Naive thymus-derived CD4-positive, alpha-beta T cell (primary cell): ENCODE measurements at regions not wholly inside any gene's neighbourhood (a gene's known extent, or its start where the extent isn't known, plus 50 kb on each side); places are given as distances from the start of the nearest gene placed in this dataset.
"Not testable (repeated sequence)": the region's sequence is repeated elsewhere in the genome, so short reads cannot be mapped to it uniquely, and the experiment has no call there.

Source experiments
- ATAC-seq: fragments of 150-1000 bp; cut with Tn5 transposase; 2 replicates; pipeline ENCODE4 v1.10.0; 2021; ENCODE audit warnings: mild to moderate bottlenecking, moderate library complexity
- CTCF ChIA-PET: fragments of 350-600 bp; sonication (Branson Sonifier 250); formaldehyde crosslinking; loops from one replicate; lab custom pipeline; 2021; ENCODE audit warnings: antibody characterized with exemption; lab: Charles Lee
- POLR2A ChIA-PET: fragments of 350-600 bp; sonication (Branson Sonifier 250); formaldehyde crosslinking; loops from one replicate; lab custom pipeline; 2021; ENCODE audit warnings: antibody characterized with exemption, inconsistent platforms; lab: Charles Lee
- DNase-seq, 9 donors: peaks; one replicate each; pipeline versions ENCODE4 v3.0.0 to v3.0.0-alpha.2; 2020 to 2022; ENCODE audit warnings: mixed read lengths in 1 of 9
- H3K27ac ChIP-seq: one replicate; pipeline ENCODE4 v1.7.0; 2013; ENCODE audit warnings: mild to moderate bottlenecking, low read depth, low read length, moderate library complexity
- H3K27me3 ChIP-seq, 2 donors: one replicate each; pipeline ENCODE4 v1.7.0; 2013; ENCODE audit warnings: low read length in 2 of 2, mild to moderate bottlenecking in 2 of 2, moderate library complexity in 2 of 2; ENCODE audit not compliant: control insufficient read depth in 2 of 2, insufficient read depth in 2 of 2
- H3K36me3 ChIP-seq, 3 experiments: 1 replicate in 2 of 3; 2 replicates in 1 of 3; pipeline ENCODE4 v1.7.0; 2013; ENCODE audit warnings: low read length in 3 of 3, mild to moderate bottlenecking in 3 of 3, moderate library complexity in 1 of 3; ENCODE audit not compliant: insufficient read depth in 3 of 3, control insufficient read depth in 2 of 3
- H3K4me1 ChIP-seq, 2 donors: one replicate each; pipeline ENCODE4 v1.7.0; 2013; ENCODE audit warnings: low read length in 2 of 2, mild to moderate bottlenecking in 2 of 2, moderate library complexity in 1 of 2; ENCODE audit not compliant: control insufficient read depth in 2 of 2, insufficient read depth in 2 of 2
- H3K4me3 ChIP-seq: 2 replicates; pipeline ENCODE4 v1.7.0; 2013; ENCODE audit warnings: mild to moderate bottlenecking, low read length
- H3K9me3 ChIP-seq, 3 experiments: 1 replicate in 2 of 3; 2 replicates in 1 of 3; pipeline ENCODE4 v1.7.0; 2013; ENCODE audit warnings: low read length in 3 of 3; ENCODE audit not compliant: control insufficient read depth in 2 of 3
- H3K27ac Mint-ChIP-seq, 9 donors: one replicate each; pipeline ENCODE4 v1.8.0; 2020 to 2022; ENCODE audit warnings: mixed read lengths in 9 of 9, mild to moderate bottlenecking in 8 of 9, moderate library complexity in 5 of 9, inconsistent platforms in 2 of 9
- H3K27me3 Mint-ChIP-seq, 5 donors: one replicate each; pipeline ENCODE4 v1.8.0; 2021 to 2022; ENCODE audit warnings: mixed read lengths in 5 of 5, mild to moderate bottlenecking in 1 of 5
- H3K36me3 Mint-ChIP-seq, 5 donors: one replicate each; pipeline ENCODE4 v1.8.0; 2020 to 2022; ENCODE audit warnings: mixed read lengths in 5 of 5, mild to moderate bottlenecking in 3 of 5, inconsistent platforms in 1 of 5
- H3K4me1 Mint-ChIP-seq, 7 donors: one replicate each; pipeline ENCODE4 v1.8.0; 2020 to 2022; ENCODE audit warnings: mixed read lengths in 7 of 7, mild to moderate bottlenecking in 3 of 7, inconsistent platforms in 1 of 7
- H3K4me3 Mint-ChIP-seq, 10 donors: one replicate each; pipeline ENCODE4 v1.8.0; 2020 to 2022; ENCODE audit warnings: mild to moderate bottlenecking in 10 of 10, mixed read lengths in 10 of 10, moderate library complexity in 6 of 10, inconsistent platforms in 2 of 10
- H3K9me3 Mint-ChIP-seq, 11 donors: one replicate each; pipeline ENCODE4 v1.8.0; 2020 to 2022; ENCODE audit warnings: mixed read lengths in 11 of 11, mild to moderate bottlenecking in 4 of 11, inconsistent platforms in 1 of 11, moderate library complexity in 1 of 11
- intact Hi-C, 2 donors: fragments of 100-400 bp; cut with micrococcal nuclease; formaldehyde crosslinking; loops; one replicate each; pipeline ENCODE4 v1.15.1; 2023

- CTCF ChIA-PET: no interaction called here
- no peaks in the 10 kb centered on the region for H3K9me3 ChIP-seq
- Mint-ChIP-seq H3K36me3 (peaks cover 0 to 5% (median 0%) of the 10 kb centered on the region in 5 donors), H3K4me3 (no peak overlapping the region), H3K4me1 (no peaks in the 10 kb centered on the region), H3K9me3 (peaks cover 0 to 15% (median 6%) of the 10 kb centered on the region in 11 donors), H3K27ac (no peak overlapping the region), H3K27me3 (peaks cover 0 to 17% (median 6%) of the 10 kb centered on the region in 5 donors)
- H3K36me3 ChIP-seq: no peaks in the 10 kb centered on the region
- DNase-seq (no peak), ATAC-seq (no peak)
- intact Hi-C loops: no loop called here
- no peak overlapping the region for H3K4me3 ChIP-seq
- POLR2A ChIA-PET: no interaction called here
- no peaks in the 10 kb centered on the region for H3K4me1 ChIP-seq
- H3K27ac ChIP-seq: no peak overlapping the region
- H3K27me3 ChIP-seq: no peaks in the 10 kb centered on the region
Measured at GRCh38 chr12:5328669-5329517, 103.0 kb upstream of the NTF3 start.

GRCh38 chr12:5332551-5332950, 99.4 kb upstream of the NTF3 start:
- DNase-seq (no peak), ATAC-seq (no peak)
- Histone ChIP-seq H3K27me3 (no peaks in the 10 kb centered on the region), H3K9me3 (no peaks in the 10 kb centered on the region), H3K27ac (no peak overlapping the region), H3K36me3 (no peaks in the 10 kb centered on the region), H3K4me3 (no peak overlapping the region), H3K4me1 (no peaks in the 10 kb centered on the region)
- Mint-ChIP-seq H3K9me3 (peaks cover 0 to 3% (median 0%) of the 10 kb centered on the region in 11 donors), H3K4me1 (no peaks in the 10 kb centered on the region), H3K27me3 (peaks cover 0 to 13% (median 6%) of the 10 kb centered on the region in 5 donors), H3K27ac (no peak overlapping the region), H3K4me3 (no peak overlapping the region), H3K36me3 (peaks cover 0 to under 1% (median 0%) of the 10 kb centered on the region in 5 donors)
- ChIA-PET POLR2A (no interaction called here), CTCF (no interaction called here)
- intact Hi-C loops: no loop called here

- peaks cover 0 to 3% (median 0%) of the 10 kb centered on the region in 11 donors for H3K9me3 Mint-ChIP-seq
- no peak overlapping the region for H3K4me3 Mint-ChIP-seq
- intact Hi-C loops: no loop called here
- CTCF ChIA-PET: no interaction called here
- ATAC-seq (no peak), DNase-seq (no peak)
- peaks cover 0 to 13% (median 6%) of the 10 kb centered on the region in 5 donors for H3K27me3 Mint-ChIP-seq
- H3K4me1 ChIP-seq: no peaks in the 10 kb centered on the region
- H3K4me3 ChIP-seq: no peak overlapping the region
- H3K9me3 ChIP-seq: no peaks in the 10 kb centered on the region
- no peaks in the 10 kb centered on the region for H3K36me3 ChIP-seq
- H3K4me1 Mint-ChIP-seq: no peaks in the 10 kb centered on the region
- no peaks in the 10 kb centered on the region for H3K36me3 Mint-ChIP-seq
- no peak overlapping the region for H3K27ac Mint-ChIP-seq
- no peak overlapping the region for H3K27ac ChIP-seq
- H3K27me3 ChIP-seq: no peaks in the 10 kb centered on the region
- POLR2A ChIA-PET: no interaction called here
Measured at GRCh38 chr12:5333096-5333495, 98.8 kb upstream of the NTF3 start.

- Histone ChIP-seq H3K27me3 (no peaks in the 10 kb centered on the region), H3K4me3 (no peak overlapping the region), H3K4me1 (no peaks in the 10 kb centered on the region), H3K27ac (no peak overlapping the region), H3K36me3 (no peaks in the 10 kb centered on the region), H3K9me3 (no peaks in the 10 kb centered on the region)
- ATAC-seq (no peak), DNase-seq (no peak)
- H3K27me3 Mint-ChIP-seq: peaks cover 0 to 13% (median 6%) of the 10 kb centered on the region in 5 donors
- intact Hi-C loops: no loop called here
- ChIA-PET CTCF (no interaction called here), POLR2A (no interaction called here)
- no peaks in the 10 kb centered on the region for H3K4me1 Mint-ChIP-seq
- peaks cover 0 to 8% (median 0%) of the 10 kb centered on the region in 11 donors for H3K9me3 Mint-ChIP-seq
- H3K36me3 Mint-ChIP-seq: no peaks in the 10 kb centered on the region
- H3K4me3 Mint-ChIP-seq: no peak overlapping the region
- no peak overlapping the region for H3K27ac Mint-ChIP-seq
Measured at GRCh38 chr12:5335069-5335468, 96.8 kb upstream of the NTF3 start.

- ATAC-seq, H3K4me1 ChIP-seq, H3K27ac Mint-ChIP-seq, H3K4me3 Mint-ChIP-seq, DNase-seq, H3K27ac ChIP-seq, intact Hi-C loops, H3K4me1 Mint-ChIP-seq, H3K9me3 ChIP-seq, H3K4me3 ChIP-seq, H3K36me3 Mint-ChIP-seq, POLR2A ChIA-PET, CTCF ChIA-PET, H3K27me3 ChIP-seq, H3K36me3 ChIP-seq: not testable (repeated sequence)
- Mint-ChIP-seq H3K9me3 (peaks cover 0 to 17% (median 1%) of the 10 kb centered on the region in 11 donors), H3K27me3 (peaks cover 0 to 11% (median 6%) of the 10 kb centered on the region in 5 donors)
Measured at GRCh38 chr12:5341086-5341485, 90.8 kb upstream of the NTF3 start.

- H3K4me3 ChIP-seq: no peak overlapping the region
- no peak overlapping the region for H3K27ac ChIP-seq
- no peaks in the 10 kb centered on the region for H3K9me3 ChIP-seq
- ChIA-PET POLR2A (no interaction called here), CTCF (no interaction called here)
- no peaks in the 10 kb centered on the region for H3K4me1 Mint-ChIP-seq
- no peaks in the 10 kb centered on the region for H3K4me1 ChIP-seq
- peaks cover 0 to 13% (median 0%) of the 10 kb centered on the region in 11 donors for H3K9me3 Mint-ChIP-seq
- H3K4me3 Mint-ChIP-seq: no peak overlapping the region
- H3K36me3 ChIP-seq: no peaks in the 10 kb centered on the region
- DNase-seq (no peak), ATAC-seq (no peak)
- peaks cover 0 to 23% (median 15%) of the 10 kb centered on the region in 5 donors for H3K27me3 Mint-ChIP-seq
- H3K27me3 ChIP-seq: no peaks in the 10 kb centered on the region
- no peaks in the 10 kb centered on the region for H3K36me3 Mint-ChIP-seq
- no peak overlapping the region for H3K27ac Mint-ChIP-seq
- intact Hi-C loops: no loop called here
Measured at GRCh38 chr12:5343711-5344110, 88.2 kb upstream of the NTF3 start.

GRCh38 chr12:5344131-5344530, 87.8 kb upstream of the NTF3 start:
- CTCF ChIA-PET: no interaction called here
- Mint-ChIP-seq H3K36me3 (no peaks in the 10 kb centered on the region), H3K27ac (no peak overlapping the region), H3K4me3 (no peak overlapping the region), H3K9me3 (peaks cover 0 to 9% (median 0%) of the 10 kb centered on the region in 11 donors), H3K4me1 (no peaks in the 10 kb centered on the region), H3K27me3 (peaks cover 0 to 23% (median 15%) of the 10 kb centered on the region in 5 donors)
- Histone ChIP-seq H3K27me3 (no peaks in the 10 kb centered on the region), H3K27ac (no peak overlapping the region), H3K36me3 (no peaks in the 10 kb centered on the region), H3K9me3 (no peaks in the 10 kb centered on the region), H3K4me1 (no peaks in the 10 kb centered on the region), H3K4me3 (no peak overlapping the region)
- no peak for ATAC-seq
- no peak for DNase-seq
- POLR2A ChIA-PET: no interaction called here
- intact Hi-C loops: no loop called here
